ENCODE measurements at regions not wholly inside any gene's neighbourhood (a gene's known extent, or its start where the extent isn't known, plus 50 kb on each side); places are given as distances from the start of the nearest gene placed in this dataset.
A peak's percentile ranks its signal among the peaks of the same experiment; 100 is the strongest.

DNA sequence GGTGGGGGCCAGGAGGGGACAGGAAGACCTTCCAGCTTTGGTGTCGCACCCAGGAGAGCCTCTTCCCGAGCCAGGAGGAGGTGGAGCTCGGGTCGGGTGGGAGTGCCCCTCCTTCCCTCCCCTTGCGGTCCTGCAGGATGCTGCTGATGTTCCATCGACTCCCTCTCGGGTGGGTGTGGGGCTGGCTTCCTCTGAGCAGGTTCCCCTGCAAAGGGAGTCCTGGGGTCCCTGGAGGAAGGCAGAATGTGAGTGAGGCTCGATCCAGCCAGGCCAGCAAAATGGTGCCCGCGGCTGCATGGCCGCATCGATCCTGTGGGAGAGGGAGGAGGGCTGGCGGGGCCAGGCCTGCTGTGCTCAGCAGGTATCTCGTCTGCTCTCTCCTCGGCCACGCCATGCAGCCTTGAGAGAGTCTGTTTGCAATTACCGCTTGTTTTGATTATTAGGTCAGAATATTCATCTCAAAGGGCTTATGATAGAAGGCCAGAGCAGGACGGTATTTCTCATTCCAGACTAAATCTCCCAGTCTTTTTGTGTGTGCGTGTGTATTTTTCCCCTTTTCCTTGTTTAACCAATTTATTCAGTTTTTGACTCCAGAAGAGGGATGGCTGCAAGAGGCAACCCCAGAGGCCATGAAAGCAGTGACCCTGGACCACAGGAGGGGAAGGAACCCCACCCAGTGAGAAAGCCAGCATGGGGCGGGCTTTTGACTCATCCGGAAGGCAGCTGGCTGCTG lies 137.3 kb upstream of the ZMIZ1 start:
- H3K9me3 Mint-ChIP-seq: no peaks in the 10 kb centered on the region
- intact Hi-C loops (cut with micrococcal nuclease): loop anchor here (10.0 kb wide), 1 partner anchor 263 kb away; no protein-coding TSS in a partner anchor
- no peak overlapping the region for H3K27ac Mint-ChIP-seq

DNA sequence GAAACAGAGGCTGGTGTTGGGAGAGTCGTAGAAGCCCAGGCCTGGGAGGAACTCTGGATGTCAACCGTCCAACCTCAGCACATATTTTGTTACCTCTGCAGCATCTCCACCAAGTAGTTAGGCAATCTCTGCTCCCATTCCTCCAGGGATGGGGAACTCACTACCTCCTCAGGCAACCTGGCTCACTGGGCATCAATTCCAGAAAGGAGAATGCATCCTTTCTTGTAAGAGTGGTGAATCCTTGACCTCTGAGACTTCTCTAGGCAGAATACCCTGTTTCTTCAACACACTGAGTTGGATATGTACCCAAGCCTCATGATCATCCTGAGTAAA lies 136.7 kb upstream of the ZMIZ1 start:
- no peaks in the 10 kb centered on the region for H3K9me3 Mint-ChIP-seq
- no peak overlapping the region for H3K27ac Mint-ChIP-seq
- H3K4me3 Mint-ChIP-seq: no peak overlapping the region
- H3K4me1 Mint-ChIP-seq: no peaks in the 10 kb centered on the region
- intact Hi-C loops (cut with micrococcal nuclease): loop anchor here (10.0 kb wide), 1 partner anchor 263 kb away; no protein-coding TSS in a partner anchor
- H3K36me3 Mint-ChIP-seq (ENCODE audit: low read depth): no peaks in the 10 kb centered on the region
- H3K27me3 Mint-ChIP-seq: peaks cover 7% of the 10 kb centered on the region
- no peak for DNase-seq

More for the DNA sequence above, 137.3 kb upstream of the ZMIZ1 start:
- Mint-ChIP-seq H3K36me3 (ENCODE audit: low read depth) (no peaks in the 10 kb centered on the region), H3K4me1 (no peaks in the 10 kb centered on the region), H3K27me3 (peaks cover 7% of the 10 kb centered on the region), H3K4me3 (no peak overlapping the region)
- DNase-seq: no peak

DNA sequence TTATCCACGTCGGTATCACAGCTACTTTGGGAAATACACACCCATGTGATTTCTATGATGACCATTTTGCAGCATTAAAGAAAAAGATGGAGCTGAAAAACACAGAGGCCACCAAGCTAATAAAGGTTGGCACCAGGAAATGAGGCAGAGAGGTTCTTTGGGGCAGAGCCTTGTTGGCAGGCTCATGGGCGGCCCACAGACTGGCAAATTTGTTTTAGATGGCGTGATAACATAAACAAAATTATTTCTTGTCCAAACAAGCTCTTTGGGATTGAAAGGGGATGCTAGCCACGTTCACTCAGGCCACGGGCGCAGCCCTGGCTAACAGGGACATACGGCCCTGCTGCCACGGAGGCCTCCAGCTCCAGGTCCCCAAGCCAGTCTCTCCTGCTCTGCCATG lies 135.9 kb upstream of the ZMIZ1 start:
- Mint-ChIP-seq H3K36me3 (ENCODE audit: low read depth) (no peaks in the 10 kb centered on the region), H3K27ac (no peak overlapping the region)
- intact Hi-C loops (cut with micrococcal nuclease): loop anchor here (10.0 kb wide), 1 partner anchor 262 kb away; no protein-coding TSS in a partner anchor

DNA sequence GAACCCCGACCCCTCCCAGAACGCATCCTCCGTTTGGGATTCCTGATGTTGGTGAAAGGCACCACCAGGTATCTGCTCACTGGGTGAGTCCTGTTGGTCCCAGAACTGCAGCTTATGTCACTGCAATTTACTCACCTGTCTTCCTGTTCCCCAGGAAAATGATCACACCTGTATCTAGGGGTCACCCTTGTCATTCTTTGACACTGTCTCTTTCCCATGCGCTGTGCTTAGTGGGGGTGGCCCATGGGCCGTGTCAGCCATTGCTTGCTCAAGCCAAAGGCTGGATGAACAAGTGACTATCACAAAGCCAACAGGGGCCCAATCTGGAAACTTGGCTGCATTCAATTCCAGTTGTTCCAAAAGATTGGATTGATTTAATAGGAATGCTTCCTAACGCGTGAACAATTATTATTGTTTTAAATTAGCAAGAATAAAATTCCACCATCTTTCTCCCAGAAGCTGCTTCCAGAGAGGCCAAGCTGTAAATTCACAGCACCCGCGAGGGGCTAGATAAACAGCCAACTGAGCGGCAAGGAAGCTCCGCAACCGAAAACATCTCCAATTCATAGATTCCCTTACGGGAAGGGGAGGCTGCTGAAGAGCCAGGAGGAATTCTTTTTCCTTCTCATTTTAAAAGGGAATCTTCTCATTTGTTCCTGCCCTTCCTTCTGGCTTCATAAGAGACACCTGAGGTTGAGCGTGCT lies 134.8 kb upstream of the ZMIZ1 start:
- Mint-ChIP-seq H3K36me3 (ENCODE audit: low read depth) (no peaks in the 10 kb centered on the region), H3K27me3 (peaks cover 6% of the 10 kb centered on the region), H3K4me1 (no peaks in the 10 kb centered on the region), H3K27ac (no peak overlapping the region), H3K4me3 (no peak overlapping the region), H3K9me3 (no peaks in the 10 kb centered on the region)
- intact Hi-C loops (cut with micrococcal nuclease): loop anchor here (10.0 kb wide), 1 partner anchor 261 kb away; no protein-coding TSS in a partner anchor
- DNase-seq: no peak

More for the DNA sequence above, 135.9 kb upstream of the ZMIZ1 start:
- no peak for DNase-seq
- no peaks in the 10 kb centered on the region for H3K9me3 Mint-ChIP-seq
- H3K4me1 Mint-ChIP-seq: no peaks in the 10 kb centered on the region
- peaks cover 7% of the 10 kb centered on the region for H3K27me3 Mint-ChIP-seq
- no peak overlapping the region for H3K4me3 Mint-ChIP-seq

DNA sequence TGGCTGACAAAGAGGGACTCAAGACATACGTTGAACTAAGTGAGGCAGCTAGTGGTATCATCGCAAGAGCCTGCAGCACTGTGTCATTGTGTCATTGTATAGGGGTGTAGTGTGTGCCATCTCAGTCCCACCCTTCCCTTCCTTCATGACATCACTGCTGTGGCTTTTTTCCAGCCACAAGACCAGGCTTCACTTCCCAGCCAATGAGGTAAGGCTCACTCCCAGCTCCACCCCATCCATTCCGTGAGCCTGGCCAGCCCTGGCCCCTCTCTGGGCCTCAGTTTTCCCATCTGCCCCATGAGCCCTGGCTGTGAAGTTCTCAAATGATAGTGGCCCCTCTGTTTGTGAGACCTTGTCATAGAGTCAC lies 134.3 kb upstream of the ZMIZ1 start:
- H3K9me3 Mint-ChIP-seq: no peaks in the 10 kb centered on the region
- H3K4me3 Mint-ChIP-seq: no peak overlapping the region
- no peaks in the 10 kb centered on the region for H3K4me1 Mint-ChIP-seq
- intact Hi-C loops (cut with micrococcal nuclease): loop anchor here (10.0 kb wide), 1 partner anchor 260 kb away; no protein-coding TSS in a partner anchor
- no peaks in the 10 kb centered on the region for H3K36me3 Mint-ChIP-seq (ENCODE audit: low read depth)
- no peak overlapping the region for H3K27ac Mint-ChIP-seq
- H3K27me3 Mint-ChIP-seq: peaks cover 6% of the 10 kb centered on the region
- DNase-seq: no peak

DNA sequence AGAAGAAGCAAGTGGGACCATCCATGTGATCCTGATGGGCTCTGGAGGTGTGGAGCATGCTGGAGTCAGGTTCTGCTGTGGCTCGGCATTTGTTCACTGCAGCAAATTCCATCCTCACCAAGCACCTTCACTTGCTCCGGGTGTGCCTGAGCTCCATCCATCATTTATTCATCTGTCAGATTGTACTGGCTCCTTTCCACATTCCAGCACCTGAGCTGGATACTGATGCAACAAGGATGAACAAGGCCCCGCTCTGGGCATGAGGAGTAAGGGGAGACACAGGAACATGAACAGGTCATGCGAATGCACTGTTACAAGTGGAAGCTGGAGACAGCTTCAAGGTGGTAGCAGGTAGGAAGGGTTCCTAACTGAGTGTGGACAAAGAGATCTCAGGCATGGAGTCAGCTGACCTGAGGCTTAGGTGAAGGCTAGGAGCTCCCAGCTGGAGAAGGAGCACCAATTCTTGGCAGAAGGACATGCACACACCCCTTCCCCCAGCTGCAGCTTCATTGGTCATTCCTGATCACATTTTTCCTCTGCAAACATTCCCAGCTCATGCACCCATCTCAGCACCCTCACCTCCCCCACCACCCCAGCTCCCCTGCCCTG lies 133.7 kb upstream of the ZMIZ1 start:
- Mint-ChIP-seq H3K4me3 (no peak overlapping the region), H3K27ac (no peak overlapping the region), H3K36me3 (ENCODE audit: low read depth) (no peaks in the 10 kb centered on the region), H3K27me3 (peaks cover 6% of the 10 kb centered on the region), H3K4me1 (no peaks in the 10 kb centered on the region), H3K9me3 (no peaks in the 10 kb centered on the region)
- intact Hi-C loops (cut with micrococcal nuclease): loop anchor here (10.0 kb wide), 1 partner anchor 260 kb away; no protein-coding TSS in a partner anchor
- no peak for DNase-seq

DNA sequence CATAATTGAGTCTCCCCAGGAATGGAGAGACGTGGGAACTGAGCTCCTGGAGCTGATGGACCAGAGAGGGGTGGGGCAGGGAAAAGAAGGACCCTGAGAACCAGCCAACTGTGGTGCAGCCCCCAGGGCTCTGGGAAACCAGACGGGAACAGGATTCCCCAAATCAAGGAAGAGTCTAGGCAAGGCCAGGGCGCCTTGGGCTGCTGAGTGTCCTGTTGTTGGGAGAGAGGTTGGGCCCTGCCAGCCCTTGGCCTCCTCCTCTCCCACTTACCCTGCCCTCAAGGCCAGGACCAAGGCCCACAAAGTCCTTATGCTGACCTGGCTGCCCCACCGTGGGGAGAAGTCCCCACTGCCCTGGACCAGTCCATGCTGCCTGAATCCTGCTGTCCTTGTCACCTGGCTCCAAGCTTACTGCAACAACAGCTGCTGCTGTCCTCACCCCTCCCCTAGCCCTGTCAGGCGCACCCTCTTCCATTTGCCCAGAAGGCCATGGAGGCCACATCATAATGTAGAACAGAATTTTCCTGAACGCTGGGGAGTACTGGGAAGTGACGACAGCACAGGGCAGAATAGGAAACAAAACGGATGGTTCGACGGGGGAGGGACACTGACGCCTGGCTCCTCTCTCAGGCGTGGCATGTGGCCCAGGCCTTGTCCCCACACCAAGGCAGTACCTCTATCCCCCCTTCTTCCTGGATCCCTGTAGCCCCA lies 132.9 kb upstream of the ZMIZ1 start:
- Mint-ChIP-seq H3K36me3 (ENCODE audit: low read depth) (no peaks in the 10 kb centered on the region), H3K4me3 (no peak overlapping the region), H3K27ac (no peak overlapping the region), H3K9me3 (no peaks in the 10 kb centered on the region), H3K4me1 (no peaks in the 10 kb centered on the region), H3K27me3 (peaks cover 4% of the 10 kb centered on the region)
- intact Hi-C loops (cut with micrococcal nuclease): loop anchor here (10.0 kb wide), 1 partner anchor 259 kb away; no protein-coding TSS in a partner anchor
- DNase-seq: no peak

DNA sequence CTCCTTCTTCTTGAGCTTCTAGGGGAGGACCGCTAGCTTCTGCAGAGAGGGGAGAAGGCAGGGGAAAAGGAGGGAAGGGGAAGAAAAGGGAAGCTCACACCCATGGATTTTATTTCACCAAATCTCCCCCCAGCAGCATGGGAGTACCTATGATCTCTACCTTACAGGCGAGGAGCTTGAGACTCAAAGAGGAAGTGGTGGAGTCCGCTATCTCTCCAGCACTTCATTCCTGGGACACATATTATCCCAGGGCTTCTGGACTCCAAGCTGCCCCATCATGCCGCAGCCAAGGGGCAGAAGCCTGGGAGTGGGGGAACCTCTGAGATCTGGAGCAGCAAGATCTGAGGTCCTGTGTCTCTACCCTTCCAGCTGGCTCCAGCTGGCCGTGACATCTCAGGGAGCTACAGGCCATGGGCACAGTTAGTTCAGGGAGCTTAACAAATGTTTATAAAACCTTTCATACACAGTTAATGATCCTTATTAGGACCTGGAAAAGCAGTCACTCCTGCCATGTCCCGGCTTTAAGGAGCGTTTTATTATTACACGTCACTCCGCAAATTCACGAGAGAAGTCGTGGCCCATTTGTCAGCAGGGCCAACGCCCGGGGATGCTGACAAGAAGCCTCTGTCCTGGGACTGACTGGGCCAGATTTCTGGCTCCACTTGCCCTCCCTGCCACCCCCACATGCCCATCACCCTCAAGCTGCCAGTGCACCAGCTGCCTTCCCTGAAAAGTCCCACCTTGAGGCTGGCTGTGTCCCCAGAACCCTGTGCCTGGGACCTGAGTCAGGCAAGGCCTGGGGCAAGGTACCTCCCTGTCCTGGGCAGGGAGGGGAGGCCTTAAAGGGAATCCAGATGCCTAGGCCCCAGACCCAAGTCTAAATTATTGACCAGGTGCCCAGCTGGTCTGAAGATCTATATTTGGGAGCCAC lies 132.1 kb upstream of the ZMIZ1 start:
- Mint-ChIP-seq H3K9me3 (no peaks in the 10 kb centered on the region), H3K4me3 (no peak overlapping the region), H3K4me1 (no peaks in the 10 kb centered on the region), H3K27ac (no peak overlapping the region), H3K27me3 (peaks cover 4% of the 10 kb centered on the region), H3K36me3 (ENCODE audit: low read depth) (no peaks in the 10 kb centered on the region)
- no peak for DNase-seq
- intact Hi-C loops (cut with micrococcal nuclease): loop anchor here (10.0 kb wide), 1 partner anchor 258 kb away; no protein-coding TSS in a partner anchor

DNA sequence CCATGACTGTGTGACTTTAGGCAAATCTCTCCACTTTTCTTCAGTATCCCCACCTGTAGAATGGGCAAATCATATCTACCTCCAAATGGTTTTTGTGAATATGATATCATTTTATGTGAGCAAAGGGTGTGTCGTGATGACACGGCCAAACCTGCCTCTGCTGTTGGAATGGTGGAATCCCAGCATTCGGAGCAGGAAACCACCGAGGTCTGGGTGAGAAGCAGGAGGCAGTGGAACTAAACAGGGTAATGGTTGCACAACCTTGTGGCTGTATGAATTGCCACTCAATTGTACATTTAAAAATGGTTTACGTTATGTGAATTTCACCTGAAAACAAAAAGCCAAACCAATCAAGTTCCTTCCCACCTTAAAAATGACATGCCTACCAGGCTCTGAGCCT lies 131.4 kb upstream of the ZMIZ1 start:
- no peak for DNase-seq
- intact Hi-C loops (cut with micrococcal nuclease): loop anchor here (10.0 kb wide), 1 partner anchor 257 kb away; no protein-coding TSS in a partner anchor
- no peak overlapping the region for H3K27ac Mint-ChIP-seq
- no peaks in the 10 kb centered on the region for H3K9me3 Mint-ChIP-seq
- no peak overlapping the region for H3K4me3 Mint-ChIP-seq
- H3K4me1 Mint-ChIP-seq: no peaks in the 10 kb centered on the region
- peaks cover 2% of the 10 kb centered on the region for H3K27me3 Mint-ChIP-seq
- H3K36me3 Mint-ChIP-seq (ENCODE audit: low read depth): no peaks in the 10 kb centered on the region

DNA sequence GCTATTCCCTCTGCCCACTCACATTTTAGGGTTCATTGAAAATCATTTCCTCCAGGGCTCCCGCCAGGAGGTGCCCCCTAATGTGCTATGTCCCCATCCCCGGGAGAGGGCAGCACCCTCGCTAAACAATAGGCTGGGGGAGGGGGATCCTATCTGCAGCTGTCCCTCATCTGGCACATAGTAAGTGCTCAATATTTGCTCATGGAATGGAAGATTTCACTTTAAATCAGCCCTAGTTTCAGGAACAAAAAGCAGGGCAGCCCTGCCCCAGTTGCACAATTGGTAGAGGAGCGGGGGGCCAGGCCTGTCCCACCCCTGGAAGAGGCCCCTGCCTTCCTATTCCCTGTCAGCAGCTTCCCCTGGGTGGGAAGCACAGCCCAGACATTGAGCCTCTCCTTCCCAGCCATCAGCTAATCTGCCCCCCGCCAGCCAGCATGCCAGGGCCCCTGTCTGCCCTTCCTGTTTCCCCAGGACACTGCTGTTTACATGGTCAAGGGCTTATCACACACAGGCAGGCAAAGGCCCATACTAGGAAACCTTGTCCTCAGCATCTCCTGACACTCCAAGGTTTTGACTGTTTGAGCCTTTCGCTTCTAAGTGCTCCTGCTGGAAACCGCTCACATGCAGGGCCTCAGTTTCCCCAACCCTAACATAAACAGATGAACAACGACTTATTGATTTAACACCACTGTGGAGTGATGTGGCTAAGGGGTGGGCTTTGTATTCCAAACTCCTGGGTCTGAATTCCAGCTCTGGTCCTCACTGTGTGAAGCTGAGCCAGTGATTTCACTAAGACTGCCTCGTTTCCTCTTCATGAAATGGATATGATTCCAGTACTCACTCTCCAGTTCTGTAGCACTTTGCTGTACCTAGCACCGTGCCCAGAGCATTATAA lies 130.7 kb upstream of the ZMIZ1 start:
- peak; percentile 63 for DNase-seq

DNA sequence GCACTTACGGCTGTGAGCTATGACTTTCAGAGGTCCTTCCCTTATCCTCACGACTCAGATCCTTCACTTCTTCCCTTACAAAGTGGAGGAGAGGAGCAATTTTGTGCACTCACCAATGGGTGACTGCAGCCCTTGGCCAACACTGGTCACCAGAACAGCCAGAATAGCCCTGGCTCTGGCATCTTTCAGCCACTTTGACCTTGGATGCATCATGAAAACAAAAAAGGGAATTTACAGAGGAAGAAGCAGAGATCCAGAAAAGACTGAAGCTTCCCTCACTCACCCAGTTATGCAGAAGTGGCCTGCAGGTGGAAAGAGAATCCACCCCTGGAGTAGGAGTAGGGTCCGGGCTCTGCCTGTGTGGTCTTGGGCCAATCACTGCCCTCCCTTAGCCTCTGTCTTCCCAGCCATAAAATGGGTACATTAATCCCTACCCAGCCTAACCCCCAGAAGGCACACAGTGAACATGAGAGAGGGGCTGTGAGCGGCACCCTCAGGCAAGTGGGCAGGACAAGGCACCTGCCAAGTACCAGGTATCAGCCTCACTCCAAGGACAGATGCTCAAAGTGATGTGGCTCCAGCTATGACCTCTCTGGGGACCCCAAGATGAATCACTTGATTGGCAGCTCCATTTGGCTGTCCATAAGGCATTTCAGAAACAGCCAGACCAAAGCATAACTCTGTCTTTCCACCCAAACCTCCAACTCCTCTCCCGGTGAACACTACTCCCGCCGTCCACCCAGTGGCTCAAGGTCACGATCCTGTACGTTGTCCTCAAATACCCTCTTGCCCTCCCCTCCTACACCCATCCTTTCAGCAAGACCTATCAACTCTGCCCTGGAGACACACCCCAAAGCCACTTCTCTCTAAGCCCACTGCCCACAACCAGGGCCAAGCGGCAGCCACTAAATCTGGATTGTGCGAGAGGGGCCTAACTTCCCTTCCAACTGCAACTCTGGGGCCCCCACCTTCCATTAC lies 129.8 kb upstream of the ZMIZ1 start:
- DNase-seq: no peak
- H3K27ac Mint-ChIP-seq: no peak overlapping the region
- no peaks in the 10 kb centered on the region for H3K9me3 Mint-ChIP-seq
- H3K4me3 Mint-ChIP-seq: no peak overlapping the region
- H3K36me3 Mint-ChIP-seq (ENCODE audit: low read depth): no peaks in the 10 kb centered on the region
- intact Hi-C loops (cut with micrococcal nuclease): loop anchor here (10.0 kb wide), 1 partner anchor 256 kb away; no protein-coding TSS in a partner anchor
- peaks cover 2% of the 10 kb centered on the region for H3K27me3 Mint-ChIP-seq
- no peaks in the 10 kb centered on the region for H3K4me1 Mint-ChIP-seq

More for the DNA sequence above, 130.7 kb upstream of the ZMIZ1 start:
- Mint-ChIP-seq H3K9me3 (no peaks in the 10 kb centered on the region), H3K4me1 (no peaks in the 10 kb centered on the region), H3K27me3 (no peaks in the 10 kb centered on the region), H3K4me3 (no peak overlapping the region), H3K36me3 (ENCODE audit: low read depth) (no peaks in the 10 kb centered on the region), H3K27ac (no peak overlapping the region)
- intact Hi-C loops (cut with micrococcal nuclease): loop anchor here (10.0 kb wide), 1 partner anchor 257 kb away; no protein-coding TSS in a partner anchor

Data from activated CD4-positive, alpha-beta T cell treated with anti-CD3 and anti-CD28 coated beads, Interleukin-2, amount 10 ng/mL, durations not matched to agents 24 days and 14 days (primary cell).